OCI-LY3 (cell line): ENCODE measurements at regions not wholly inside any gene's neighbourhood (a gene's known extent, or its start where the extent isn't known, plus 50 kb on each side); places are given as distances from the start of the nearest gene placed in this dataset.

Experiments
- H2AFZ ChIP-seq: fragments of 200-600, 300-600 bp; shearing (Covaris generic); 2 replicates; pipeline ENCODE4 v1.6.0; 2014; ENCODE audit warnings: antibody characterized with exemption, low read depth, low read length
- H3K27ac ChIP-seq: fragments of 200-600, 300-600 bp; sonication (generic); 2 replicates; pipeline ENCODE4 v1.5.1; 2014; ENCODE audit warnings: mild to moderate bottlenecking, low read length, moderate library complexity, mixed read lengths
- H3K27me3 ChIP-seq: fragments of 200-600, 300-600 bp; sonication (generic); 2 replicates; pipeline ENCODE4 v1.6.1; 2014; ENCODE audit warnings: low read depth, low read length, mixed read lengths
- H3K36me3 ChIP-seq: fragments of 200-600, 300-600 bp; sonication (generic); replicated peaks from 2 replicates; pipeline ENCODE3; 2014; ENCODE audit warnings: low read depth, low read length, mixed read lengths
- H3K4me1 ChIP-seq: fragments of 300-600, 200-600 bp; sonication (generic); 2 replicates; pipeline ENCODE4 v1.6.1; 2014; ENCODE audit warnings: low read length, mixed read lengths
- H3K4me2 ChIP-seq: fragments of 200-600, 300-600 bp; sonication (generic); 2 replicates; pipeline ENCODE4 v1.6.1; 2014; ENCODE audit warnings: low read length, mixed read lengths
- H3K4me3 ChIP-seq: fragments of 300-600, 200-600 bp; sonication (generic); 2 replicates; pipeline ENCODE4 v1.5.1; 2014; ENCODE audit warnings: antibody characterized with exemption, mild to moderate bottlenecking, low read length, moderate library complexity
- H3K79me2 ChIP-seq: fragments of 300-600, 200-600 bp; shearing (Covaris generic); 2 replicates; pipeline ENCODE4 v1.6.1; 2014; ENCODE audit warnings: mild to moderate bottlenecking, low read length, mixed read lengths
- H3K9ac ChIP-seq: fragments of 300-600, 200-600 bp; shearing (Covaris generic); 2 replicates; pipeline ENCODE4 v1.6.0; 2014; ENCODE audit warnings: mild to moderate bottlenecking, low read length, moderate library complexity
- H3K9me3 ChIP-seq: fragments of 200-600, 300-600 bp; shearing (Covaris generic); 2 replicates; pipeline ENCODE4 v1.6.1; 2014; ENCODE audit warnings: low read length, mixed read lengths; ENCODE audit not compliant: insufficient read depth
- H4K20me1 ChIP-seq: fragments of 200-600, 300-600 bp; sonication (generic); 2 replicates; pipeline ENCODE4 v1.6.1; 2016; ENCODE audit warnings: low read length, mixed read lengths; ENCODE audit not compliant: insufficient read depth
- EZH2phosphoT487 ChIP-seq: fragments of 200-600 bp; shearing (Covaris generic); IDR thresholded peaks from 2 replicates; pipeline ENCODE4 v1.6.1; 2018; ENCODE audit warnings: antibody characterized with exemption, mixed run types, low read depth
- TF ChIP-seq, protein P1 (sequence below): fragments of 200-600, 300-600 bp; sonication (generic); IDR thresholded peaks from 2 replicates; pipeline ENCODE4 v1.5.1; 2014; ENCODE audit warnings: antibody characterized with exemption, low read length, low read depth

DNA sequence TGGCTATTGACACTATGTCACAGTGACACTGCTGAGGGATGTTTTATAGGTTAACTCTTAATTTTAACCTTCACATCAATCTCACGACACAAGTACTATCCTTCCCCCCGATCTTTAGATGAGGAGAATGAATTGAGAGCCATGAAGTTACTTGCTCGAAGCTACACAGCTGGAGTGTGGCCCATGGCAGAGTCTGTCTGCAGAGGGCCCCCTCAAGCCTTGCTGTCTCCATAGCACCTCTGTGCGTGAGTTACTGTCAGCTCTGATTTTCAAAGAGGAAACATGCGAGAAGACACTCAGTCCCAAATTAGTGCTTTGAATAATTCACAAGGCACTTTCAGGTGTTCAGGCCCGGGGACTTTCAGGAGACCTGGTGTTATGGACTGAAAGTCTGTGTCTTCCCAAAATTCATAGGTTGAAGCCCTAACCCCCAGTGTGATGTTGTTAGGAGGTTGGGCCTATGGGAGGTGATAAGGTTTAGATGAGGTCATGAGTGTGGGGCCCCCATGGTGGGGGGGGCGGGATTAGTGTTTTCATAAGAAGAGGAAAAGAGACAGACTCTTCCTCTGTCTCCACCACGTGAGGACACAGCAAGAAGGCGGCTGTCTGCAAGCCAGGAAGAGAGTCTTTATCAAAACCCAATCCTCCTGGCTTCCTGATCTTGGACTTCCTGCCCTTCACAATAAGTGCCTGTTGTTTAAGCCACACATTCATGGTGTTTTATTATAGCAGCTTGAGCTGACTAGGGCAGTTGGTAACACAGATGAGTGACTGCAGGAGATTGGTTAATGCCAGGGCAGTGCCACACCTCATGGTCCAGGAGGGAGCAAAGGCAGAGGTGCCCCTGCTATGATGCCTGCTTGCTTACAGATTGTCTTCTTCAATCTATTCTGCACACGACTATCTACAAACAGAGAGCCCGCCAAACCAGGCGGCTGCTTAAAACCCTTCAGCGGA, 281.8 kb downstream of the HAPSTR1 start:
- TF ChIP-seq, protein P1, sequence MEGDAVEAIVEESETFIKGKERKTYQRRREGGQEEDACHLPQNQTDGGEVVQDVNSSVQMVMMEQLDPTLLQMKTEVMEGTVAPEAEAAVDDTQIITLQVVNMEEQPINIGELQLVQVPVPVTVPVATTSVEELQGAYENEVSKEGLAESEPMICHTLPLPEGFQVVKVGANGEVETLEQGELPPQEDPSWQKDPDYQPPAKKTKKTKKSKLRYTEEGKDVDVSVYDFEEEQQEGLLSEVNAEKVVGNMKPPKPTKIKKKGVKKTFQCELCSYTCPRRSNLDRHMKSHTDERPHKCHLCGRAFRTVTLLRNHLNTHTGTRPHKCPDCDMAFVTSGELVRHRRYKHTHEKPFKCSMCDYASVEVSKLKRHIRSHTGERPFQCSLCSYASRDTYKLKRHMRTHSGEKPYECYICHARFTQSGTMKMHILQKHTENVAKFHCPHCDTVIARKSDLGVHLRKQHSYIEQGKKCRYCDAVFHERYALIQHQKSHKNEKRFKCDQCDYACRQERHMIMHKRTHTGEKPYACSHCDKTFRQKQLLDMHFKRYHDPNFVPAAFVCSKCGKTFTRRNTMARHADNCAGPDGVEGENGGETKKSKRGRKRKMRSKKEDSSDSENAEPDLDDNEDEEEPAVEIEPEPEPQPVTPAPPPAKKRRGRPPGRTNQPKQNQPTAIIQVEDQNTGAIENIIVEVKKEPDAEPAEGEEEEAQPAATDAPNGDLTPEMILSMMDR = no peak
- no peak for TF ChIP-seq EZH2phosphoT487
- H3K36me3 ChIP-seq = no peaks in the 10 kb centered on the region
- no peak overlapping the region for H3K27ac ChIP-seq
- no peaks in the 10 kb centered on the region for H4K20me1 ChIP-seq
- H3K27me3 ChIP-seq = no peaks in the 10 kb centered on the region
- H3K4me2 ChIP-seq = no peak overlapping the region
- no peaks in the 10 kb centered on the region for H3K79me2 ChIP-seq
- no peak overlapping the region for H3K9ac ChIP-seq
- no peaks in the 10 kb centered on the region for H3K4me1 ChIP-seq
- no peak overlapping the region for H2AFZ ChIP-seq
- no peak overlapping the region for H3K4me3 ChIP-seq
- H3K9me3 ChIP-seq = no peaks in the 10 kb centered on the region

DNA sequence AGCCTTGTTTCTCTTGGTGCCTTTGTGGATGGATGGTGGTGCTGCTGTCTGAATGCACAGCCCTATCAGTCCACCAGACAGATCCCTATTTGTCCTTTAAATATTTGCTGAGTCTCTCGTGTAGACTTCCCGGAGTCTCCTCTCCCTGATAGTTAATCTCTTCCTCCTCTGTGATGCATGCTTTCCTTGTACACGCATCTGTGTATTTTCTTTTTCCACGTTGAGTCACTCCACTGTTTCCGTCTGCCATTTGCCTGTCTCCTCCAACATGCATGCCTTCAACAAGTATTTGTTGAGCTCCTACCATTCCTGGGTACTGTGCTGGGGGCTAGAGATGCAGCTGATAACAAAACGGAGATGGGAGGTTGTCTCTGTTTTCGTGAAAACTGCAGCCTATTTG, 282.6 kb downstream of the HAPSTR1 start:
- H3K36me3 ChIP-seq = no peaks in the 10 kb centered on the region
- no peak for TF ChIP-seq EZH2phosphoT487
- TF ChIP-seq, protein P1 = no peak
- no peak overlapping the region for H2AFZ ChIP-seq
- H3K9ac ChIP-seq = no peak overlapping the region
- H3K9me3 ChIP-seq = no peaks in the 10 kb centered on the region; the same call in 1 of the 2 replicates
- no peak overlapping the region for H3K4me3 ChIP-seq
- H3K79me2 ChIP-seq = no peaks in the 10 kb centered on the region
- no peaks in the 10 kb centered on the region for H4K20me1 ChIP-seq
- no peaks in the 10 kb centered on the region for H3K4me1 ChIP-seq
- H3K27ac ChIP-seq = no peak overlapping the region
- H3K4me2 ChIP-seq = no peak overlapping the region
- peaks cover under 1% of the 10 kb centered on the region; the same call in 1 of the 2 replicates for H3K27me3 ChIP-seq

DNA sequence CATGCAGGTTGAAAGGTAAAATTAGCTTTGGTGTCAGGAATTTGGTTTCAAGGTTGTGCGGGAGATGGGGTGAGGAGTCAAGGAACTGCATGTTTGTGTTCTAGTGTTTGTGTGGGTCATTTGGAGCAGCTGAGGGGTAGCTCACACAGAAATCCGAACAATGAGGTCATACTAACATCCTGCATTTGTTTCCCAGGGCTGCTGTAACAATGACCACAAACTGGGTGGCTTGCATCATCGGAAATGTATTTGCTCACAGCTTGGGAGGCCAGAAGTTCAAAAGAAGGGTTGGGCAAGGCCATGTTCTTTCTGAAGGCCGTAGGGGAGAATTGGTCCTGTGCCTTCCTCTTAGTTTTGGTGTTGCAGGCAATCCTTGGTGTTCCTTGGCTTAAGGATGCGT, 287.4 kb downstream of the HAPSTR1 start:
- Histone ChIP-seq H3K4me2 (no peak overlapping the region), H3K27ac (no peak overlapping the region), H2AFZ (no peak overlapping the region), H3K36me3 (no peaks in the 10 kb centered on the region), H3K27me3 (peaks cover 5% of the 10 kb centered on the region; the same call in 1 of the 2 replicates), H4K20me1 (no peaks in the 10 kb centered on the region), H3K79me2 (no peaks in the 10 kb centered on the region), H3K4me1 (no peaks in the 10 kb centered on the region), H3K4me3 (no peak overlapping the region), H3K9me3 (no peaks in the 10 kb centered on the region; the same call in 1 of the 2 replicates), H3K9ac (no peak overlapping the region)
- TF ChIP-seq, protein P1 = no peak
- no peak for TF ChIP-seq EZH2phosphoT487

DNA sequence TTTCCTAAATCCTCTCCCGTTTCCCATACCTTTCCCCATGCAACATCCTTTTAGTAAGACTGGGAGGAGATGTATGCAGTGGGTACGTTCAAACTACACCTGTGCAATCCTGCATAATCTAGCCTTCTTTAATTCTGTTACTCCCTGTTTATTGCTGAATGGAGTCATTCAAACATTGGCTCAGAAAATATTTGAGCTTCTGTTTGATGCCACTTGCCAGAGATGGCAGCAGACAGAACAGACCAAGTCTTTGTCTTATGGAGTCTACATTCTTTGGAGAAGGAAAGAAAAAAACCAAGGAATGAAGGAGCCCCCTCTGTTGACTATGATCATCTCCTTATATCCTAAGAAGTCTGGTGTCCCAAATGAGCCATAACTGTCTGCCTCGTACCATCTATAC, 288.8 kb downstream of the HAPSTR1 start:
- no peak overlapping the region for H3K4me2 ChIP-seq
- H3K27me3 ChIP-seq = peaks cover 5% of the 10 kb centered on the region; the same call in 1 of the 2 replicates
- no peak overlapping the region for H3K9ac ChIP-seq
- H3K4me3 ChIP-seq = no peak overlapping the region
- no peaks in the 10 kb centered on the region for H4K20me1 ChIP-seq
- no peaks in the 10 kb centered on the region; the same call in 1 of the 2 replicates for H3K9me3 ChIP-seq
- TF ChIP-seq, protein P1 = no peak
- no peak for TF ChIP-seq EZH2phosphoT487
- H3K27ac ChIP-seq = no peak overlapping the region
- no peaks in the 10 kb centered on the region for H3K79me2 ChIP-seq
- no peaks in the 10 kb centered on the region for H3K36me3 ChIP-seq
- no peaks in the 10 kb centered on the region for H3K4me1 ChIP-seq
- H2AFZ ChIP-seq = no peak overlapping the region
